AG09309 (cell line): ENCODE measurements at regions not wholly inside any gene's neighbourhood (a gene's known extent, or its start where the extent isn't known, plus 50 kb on each side); places are given as distances from the start of the nearest gene placed in this dataset.
A peak's percentile ranks its signal among the peaks of the same experiment; 100 is the strongest.

ENCODE experiments used
- DNase-seq: peaks from one replicate; pipeline ENCODE4 v3.0.0-alpha.2; 2010; ENCODE audit warnings: low read depth
- H3K4me3 ChIP-seq: 2 replicates; pipeline ENCODE4 v1.5.1; 2011; ENCODE audit warnings: mild to moderate bottlenecking, low read depth, low read length, moderate library complexity; ENCODE audit not compliant: control insufficient read depth
- TF ChIP-seq, protein P1 (sequence below): IDR thresholded peaks from 2 replicates; pipeline ENCODE4 v1.5.1; 2011; ENCODE audit warnings: mild to moderate bottlenecking, low read depth, low read length, inconsistent platforms; ENCODE audit not compliant: insufficient read depth, control insufficient read depth; ENCODE audit errors: missing control alignments

DNA sequence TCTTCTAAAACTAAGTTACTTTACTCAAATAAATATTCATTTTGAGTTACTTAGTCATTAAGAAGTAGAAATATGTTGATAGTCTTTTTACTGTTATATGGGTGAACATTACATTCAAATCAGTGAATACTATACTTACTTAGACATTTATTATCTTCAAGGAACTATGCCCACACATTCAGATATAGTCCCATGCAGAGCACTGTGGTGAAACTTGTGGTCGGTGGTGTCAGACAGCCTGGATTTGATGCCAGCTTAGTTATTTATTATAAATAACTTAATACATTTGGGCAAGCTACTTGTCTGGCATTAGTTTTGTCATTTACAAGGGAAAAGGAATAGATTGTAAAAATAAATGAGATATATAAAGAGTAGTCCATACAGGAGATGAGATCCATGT is 149.5 kb downstream of the RAP2B start:
- TF ChIP-seq, protein P1, sequence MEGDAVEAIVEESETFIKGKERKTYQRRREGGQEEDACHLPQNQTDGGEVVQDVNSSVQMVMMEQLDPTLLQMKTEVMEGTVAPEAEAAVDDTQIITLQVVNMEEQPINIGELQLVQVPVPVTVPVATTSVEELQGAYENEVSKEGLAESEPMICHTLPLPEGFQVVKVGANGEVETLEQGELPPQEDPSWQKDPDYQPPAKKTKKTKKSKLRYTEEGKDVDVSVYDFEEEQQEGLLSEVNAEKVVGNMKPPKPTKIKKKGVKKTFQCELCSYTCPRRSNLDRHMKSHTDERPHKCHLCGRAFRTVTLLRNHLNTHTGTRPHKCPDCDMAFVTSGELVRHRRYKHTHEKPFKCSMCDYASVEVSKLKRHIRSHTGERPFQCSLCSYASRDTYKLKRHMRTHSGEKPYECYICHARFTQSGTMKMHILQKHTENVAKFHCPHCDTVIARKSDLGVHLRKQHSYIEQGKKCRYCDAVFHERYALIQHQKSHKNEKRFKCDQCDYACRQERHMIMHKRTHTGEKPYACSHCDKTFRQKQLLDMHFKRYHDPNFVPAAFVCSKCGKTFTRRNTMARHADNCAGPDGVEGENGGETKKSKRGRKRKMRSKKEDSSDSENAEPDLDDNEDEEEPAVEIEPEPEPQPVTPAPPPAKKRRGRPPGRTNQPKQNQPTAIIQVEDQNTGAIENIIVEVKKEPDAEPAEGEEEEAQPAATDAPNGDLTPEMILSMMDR = no peak

DNA sequence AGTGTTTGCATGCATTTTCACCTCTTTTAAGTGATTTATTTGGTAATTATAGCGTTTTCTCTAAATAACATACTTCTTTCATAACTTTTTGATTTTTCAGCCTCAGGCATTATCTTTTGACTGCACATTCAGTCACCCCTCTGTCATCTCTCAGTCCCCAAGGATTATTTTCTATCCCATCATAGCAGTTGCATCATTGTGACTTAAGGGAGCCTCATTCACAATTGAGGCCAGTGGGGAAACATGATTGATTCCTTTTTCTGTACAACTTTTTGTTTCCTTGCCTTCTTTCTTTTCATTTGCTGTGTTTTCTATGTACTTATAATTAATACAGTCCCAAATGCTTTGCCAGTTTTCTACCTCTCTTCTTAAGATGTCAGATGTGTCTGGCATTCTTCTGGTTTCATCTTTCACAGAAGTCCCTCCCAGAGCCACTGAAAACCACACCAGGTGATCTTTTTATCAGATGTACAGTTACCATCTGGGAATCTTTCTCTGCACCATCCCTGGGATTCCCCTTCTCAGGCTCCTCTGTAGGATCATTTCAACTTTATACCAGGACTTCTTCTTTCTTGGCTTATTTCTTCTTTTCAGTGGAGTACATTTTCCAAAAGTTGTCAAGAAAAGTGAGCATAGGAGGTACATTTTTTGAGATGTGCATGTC is 151.4 kb downstream of the RAP2B start:
- TF ChIP-seq, protein P1 = no peak
- no peak for DNase-seq

More for the DNA sequence above, 149.5 kb downstream of the RAP2B start:
- no peak for DNase-seq
- no peak overlapping the region for H3K4me3 ChIP-seq

DNA sequence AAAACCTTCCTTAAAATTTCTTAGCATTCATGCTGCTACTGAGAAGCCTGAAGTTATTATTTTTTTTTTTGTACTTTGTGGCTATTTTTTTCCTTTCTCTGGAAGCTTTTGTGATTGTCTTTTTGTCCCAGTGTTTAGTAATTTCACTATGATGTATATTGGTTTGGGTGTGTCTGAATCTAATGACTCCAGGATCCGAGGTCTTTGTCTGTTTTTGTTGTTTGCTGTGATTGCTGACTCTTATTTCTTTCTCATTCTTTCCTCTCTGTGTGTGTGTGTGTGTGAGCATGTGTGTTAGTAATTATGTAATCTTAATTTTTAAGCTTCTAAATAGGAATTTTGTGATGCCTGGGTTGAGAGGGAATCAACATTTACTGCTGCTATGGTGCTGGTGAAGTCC is 152.0 kb downstream of the RAP2B start:
- DNase-seq = no peak
- no peak overlapping the region for H3K4me3 ChIP-seq
- TF ChIP-seq, protein P1 = no peak

More for the DNA sequence above, 151.4 kb downstream of the RAP2B start:
- H3K4me3 ChIP-seq = no peak overlapping the region

DNA sequence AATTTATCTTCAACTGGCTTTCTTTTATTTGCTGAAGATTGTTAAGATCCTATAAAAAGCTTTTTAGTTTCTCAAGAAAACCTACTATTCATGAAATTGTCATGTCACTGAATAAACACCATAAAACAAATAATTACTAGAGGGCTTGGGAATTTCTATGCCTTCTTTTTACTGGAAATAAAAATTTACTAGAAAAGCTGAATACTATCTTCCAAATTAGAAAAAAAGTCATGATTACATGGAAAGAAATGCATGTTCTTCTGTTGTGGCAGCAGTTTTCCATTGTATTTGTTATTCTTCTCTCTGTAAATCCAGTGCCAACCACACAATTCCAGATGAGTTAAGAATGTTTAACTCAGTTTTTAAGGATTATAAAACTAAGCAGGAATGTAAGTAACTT is 153.8 kb downstream of the RAP2B start:
- peak; percentile 87 for DNase-seq
- H3K4me3 ChIP-seq = no peak overlapping the region
- TF ChIP-seq, protein P1 = no peak

DNA sequence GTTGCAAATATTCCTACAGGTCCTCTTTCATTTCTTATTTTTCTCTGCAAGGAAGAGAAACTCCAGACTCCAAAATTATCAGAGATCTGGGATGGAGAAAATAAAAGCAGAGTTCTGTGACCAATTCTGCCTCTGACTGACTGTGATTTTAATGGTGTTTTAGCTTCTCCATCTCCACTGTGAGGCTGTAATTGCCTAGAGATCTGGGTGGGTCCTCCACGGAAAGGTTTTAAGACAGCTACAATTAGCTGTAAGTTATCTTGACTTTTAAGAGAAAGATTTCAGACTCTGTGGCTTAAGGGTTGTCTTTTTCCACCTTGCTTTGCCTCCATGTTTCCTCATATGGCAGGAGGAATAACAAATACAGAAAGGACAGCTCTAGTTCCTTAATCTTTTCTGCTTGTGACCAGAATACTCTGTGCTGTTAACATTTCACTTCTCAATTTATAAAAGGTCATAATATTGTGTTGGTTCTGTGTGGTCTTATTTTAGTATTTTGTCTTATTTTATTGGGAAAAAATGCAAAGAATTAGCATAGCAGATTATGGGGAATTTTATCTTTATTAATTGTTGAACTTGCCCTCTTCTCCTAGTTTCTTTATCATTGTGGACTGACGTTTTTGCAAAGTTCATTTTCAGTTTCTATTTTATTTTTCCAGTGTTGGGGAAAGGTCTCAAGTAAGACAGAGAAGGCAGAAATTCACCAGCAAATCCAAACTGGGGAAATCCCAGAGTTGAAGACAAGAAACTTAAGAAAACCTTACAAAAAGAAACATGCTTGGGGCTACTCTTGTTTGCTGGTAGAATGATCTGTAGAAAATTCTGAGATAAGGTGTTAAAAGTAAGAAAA is 157.9 kb downstream of the RAP2B start:
- H3K4me3 ChIP-seq = no peak overlapping the region
- no peak for DNase-seq
- TF ChIP-seq, protein P1 = no peak

DNA sequence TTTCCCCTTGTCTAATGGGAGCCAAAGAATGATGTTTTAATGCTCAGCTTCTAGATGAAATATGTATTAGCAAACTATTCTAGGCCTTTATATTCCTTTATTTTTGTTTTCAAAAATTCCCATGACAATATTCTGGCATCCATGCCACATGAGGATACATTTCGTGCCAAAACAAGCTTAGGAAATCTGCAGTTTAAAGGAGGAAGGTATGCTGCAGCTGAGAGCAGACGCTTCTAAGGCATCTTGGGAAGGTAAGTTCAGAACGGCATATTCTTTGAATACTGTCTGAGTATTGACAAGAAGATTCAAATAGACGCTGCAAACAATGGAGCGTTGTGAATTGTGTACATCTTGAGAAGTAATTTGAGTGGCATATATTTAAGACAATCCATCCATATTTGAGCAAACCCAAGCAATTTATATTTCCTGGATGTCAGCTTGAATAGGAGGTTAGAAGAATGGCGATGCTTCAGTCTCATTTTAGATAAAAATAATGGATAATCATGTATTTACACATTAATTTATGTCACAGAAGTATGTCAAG is 158.6 kb downstream of the RAP2B start:
- DNase-seq = no peak
- H3K4me3 ChIP-seq = no peak overlapping the region
- TF ChIP-seq, protein P1 = no peak
